Erythroblast (primary cell): ENCODE measurements at regions not wholly inside any gene's neighbourhood (a gene's known extent, or its start where the extent isn't known, plus 50 kb on each side); places are given as distances from the start of the nearest gene placed in this dataset.

ENCODE experiments used
- GATA1 ChIP-seq: IDR thresholded peaks from 2 replicates; pipeline ENCODE4 v1.6.1; 2011; ENCODE audit warnings: low read depth, mild to moderate bottlenecking, control low read depth, low read length, moderate library complexity
- POLR2A ChIP-seq: IDR thresholded peaks from 2 replicates; pipeline ENCODE4 v1.6.1; 2011; ENCODE audit warnings: mild to moderate bottlenecking, low read length

GRCh38 chr20:6868861-6869260 is 101.4 kb downstream of the BMP2 start:
- no peak for TF ChIP-seq POLR2A
- TF ChIP-seq GATA1: no peak
